ENCODE measurements at regions not wholly inside any gene's neighbourhood (a gene's known extent, or its start where the extent isn't known, plus 50 kb on each side); places are given as distances from the start of the nearest gene placed in this dataset.

- ATAC-seq (no peak), DNase-seq (no peak)
- no peak for TF ChIP-seq POLR2A (IDR thresholded peaks at IDR 0.05)
- TF ChIP-seq CTCF (IDR thresholded peaks at IDR 0.05 in 4 of 5, conservative IDR thresholded peaks at IDR 0.05 in 1 of 5) = no peak
- no peaks in the 10 kb centered on the region for H3K36me3 ChIP-seq
- no peak overlapping the region for H3K4me3 ChIP-seq
- no peaks in the 10 kb centered on the region for H3K4me1 ChIP-seq
- no peaks in the 10 kb centered on the region for H3K9me3 ChIP-seq
- in situ Hi-C loops (cut with MboI; ENCODE audit: low sequenced_read_pairs in 4 of 4) = no loop called here
- H3K27ac ChIP-seq = no peak overlapping the region
- intact Hi-C loops (cut with DNase I; ENCODE audit: low total_unique reads) = no loop called here
- H3K27me3 ChIP-seq = no peaks in the 10 kb centered on the region
These were observed 1659.5 kb upstream of the PCDH20 start for GRCh38 chr13:63075126-63075525.

- intact Hi-C loops (cut with DNase I; ENCODE audit: low total_unique reads) = no loop called here
- H3K36me3 ChIP-seq = no peaks in the 10 kb centered on the region
- H3K27me3 ChIP-seq = no peaks in the 10 kb centered on the region
- TF ChIP-seq POLR2A (IDR thresholded peaks at IDR 0.05) (no peak), CTCF (IDR thresholded peaks at IDR 0.05 in 4 of 5, conservative IDR thresholded peaks at IDR 0.05 in 1 of 5) (no peak)
- H3K27ac ChIP-seq = no peak overlapping the region
- DNase-seq (no peak), ATAC-seq (no peak)
- no peaks in the 10 kb centered on the region for H3K4me1 ChIP-seq
- in situ Hi-C loops (cut with MboI; ENCODE audit: low sequenced_read_pairs in 4 of 4) = no loop called here
- no peak overlapping the region for H3K4me3 ChIP-seq
- H3K9me3 ChIP-seq = no peaks in the 10 kb centered on the region
These were observed 1634.6 kb upstream of the PCDH20 start for GRCh38 chr13:63050287-63050686.

- no peak for ATAC-seq
- Histone ChIP-seq H3K27me3 (no peaks in the 10 kb centered on the region), H3K4me1 (no peaks in the 10 kb centered on the region), H3K4me3 (no peak overlapping the region), H3K9me3 (no peaks in the 10 kb centered on the region), H3K27ac (no peak overlapping the region), H3K36me3 (no peaks in the 10 kb centered on the region)
- TF ChIP-seq CTCF (IDR thresholded peaks at IDR 0.05 in 4 of 5, conservative IDR thresholded peaks at IDR 0.05 in 1 of 5) (no peak), POLR2A (IDR thresholded peaks at IDR 0.05) (no peak)
- DNase-seq = no peak
- intact Hi-C loops (cut with DNase I; ENCODE audit: low total_unique reads) (no loop called here), in situ Hi-C loops (cut with MboI; ENCODE audit: low sequenced_read_pairs in 4 of 4) (no loop called here)
These were observed 1633.0 kb upstream of the PCDH20 start for GRCh38 chr13:63048653-63049052.

GRCh38 chr13:63044589-63045313 lies 1629.1 kb upstream of the PCDH20 start:
- DNase-seq (no peak), ATAC-seq (no peak)
- H3K27me3 ChIP-seq = no peaks in the 10 kb centered on the region
- no peaks in the 10 kb centered on the region for H3K4me1 ChIP-seq
- H3K36me3 ChIP-seq = no peaks in the 10 kb centered on the region
- in situ Hi-C loops (cut with MboI; ENCODE audit: low sequenced_read_pairs in 4 of 4) (no loop called here), intact Hi-C loops (cut with DNase I; ENCODE audit: low total_unique reads) (no loop called here)
- no peaks in the 10 kb centered on the region for H3K9me3 ChIP-seq
- H3K27ac ChIP-seq = no peak overlapping the region
- TF ChIP-seq POLR2A (IDR thresholded peaks at IDR 0.05) (no peak), CTCF (IDR thresholded peaks at IDR 0.05 in 4 of 5, conservative IDR thresholded peaks at IDR 0.05 in 1 of 5) (no peak)
- H3K4me3 ChIP-seq = no peak overlapping the region

- Histone ChIP-seq H3K4me1 (no peaks in the 10 kb centered on the region), H3K36me3 (no peaks in the 10 kb centered on the region), H3K9me3 (no peaks in the 10 kb centered on the region), H3K27me3 (no peaks in the 10 kb centered on the region), H3K4me3 (no peak overlapping the region), H3K27ac (no peak overlapping the region)
- DNase-seq (no peak), ATAC-seq (no peak)
- intact Hi-C loops (cut with DNase I; ENCODE audit: low total_unique reads) = no loop called here
- in situ Hi-C loops (cut with MboI; ENCODE audit: low sequenced_read_pairs in 4 of 4) = no loop called here
- TF ChIP-seq POLR2A (IDR thresholded peaks at IDR 0.05) (no peak), CTCF (IDR thresholded peaks at IDR 0.05 in 4 of 5, conservative IDR thresholded peaks at IDR 0.05 in 1 of 5) (no peak)
These were observed 1627.0 kb upstream of the PCDH20 start for GRCh38 chr13:63042686-63043085.

Data from gastrocnemius medialis (tissue), 4 donors.